HG02943 (cell line): ENCODE measurements at regions not wholly inside any gene's neighbourhood (a gene's known extent, or its start where the extent isn't known, plus 50 kb on each side); places are given as distances from the start of the nearest gene placed in this dataset.

Experiments
- ATAC-seq: cut with Tn5 transposase; IDR thresholded peaks from one replicate; pipeline ENCODE4 v1.9.1; 2021; ENCODE audit warnings: mild to moderate bottlenecking, low read depth, moderate library complexity; ENCODE audit not compliant: unreplicated experiment

DNA sequence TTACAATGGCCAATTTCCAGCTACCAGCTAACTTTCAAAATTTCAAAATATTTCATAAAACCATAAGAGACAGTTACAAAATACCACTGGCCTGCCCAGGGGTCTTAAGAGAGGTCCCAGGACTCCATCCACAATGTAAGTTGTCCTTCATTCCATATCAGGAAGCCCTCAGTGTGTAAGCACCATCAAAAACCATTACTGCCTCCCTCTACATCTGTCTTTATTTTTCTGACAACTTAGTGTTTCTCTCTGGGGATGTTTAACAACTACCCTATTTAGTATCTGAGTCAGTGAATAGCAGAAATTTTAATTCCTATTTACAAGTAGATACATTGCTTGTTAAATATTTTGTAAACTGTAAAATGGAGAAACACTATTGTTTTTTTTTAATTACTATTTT, 339.3 kb upstream of the ADAMTS5 start:
- ATAC-seq = no peak

GRCh38 chr21:27301220-27301619, 334.3 kb upstream of the ADAMTS5 start:
- no peak for ATAC-seq

- no peak for ATAC-seq
Measured at GRCh38 chr21:27300770-27301169, 333.9 kb upstream of the ADAMTS5 start.

GRCh38 chr21:27298465-27298864, 331.6 kb upstream of the ADAMTS5 start:
- no peak for ATAC-seq

DNA sequence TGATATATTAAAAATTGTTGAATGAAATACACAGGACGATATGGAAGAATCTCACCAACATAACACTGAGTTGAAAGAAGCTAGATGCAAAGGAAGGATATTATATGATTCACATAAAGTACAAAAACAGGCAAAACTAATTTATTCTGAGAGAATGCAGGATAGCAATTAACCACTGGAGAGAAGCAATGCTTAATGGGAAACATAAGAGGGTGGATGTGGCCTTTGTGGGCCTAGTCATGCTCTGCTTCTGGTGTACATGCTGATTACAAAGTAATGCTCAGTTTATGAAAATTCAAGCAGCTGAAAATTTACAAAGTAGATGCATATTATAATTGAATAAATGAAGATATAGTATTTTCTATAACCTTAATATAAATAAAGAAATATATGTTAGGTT, 326.4 kb upstream of the ADAMTS5 start:
- ATAC-seq = no peak

- ATAC-seq = no peak
Measured at GRCh38 chr21:27292783-27293182, 325.9 kb upstream of the ADAMTS5 start.

DNA sequence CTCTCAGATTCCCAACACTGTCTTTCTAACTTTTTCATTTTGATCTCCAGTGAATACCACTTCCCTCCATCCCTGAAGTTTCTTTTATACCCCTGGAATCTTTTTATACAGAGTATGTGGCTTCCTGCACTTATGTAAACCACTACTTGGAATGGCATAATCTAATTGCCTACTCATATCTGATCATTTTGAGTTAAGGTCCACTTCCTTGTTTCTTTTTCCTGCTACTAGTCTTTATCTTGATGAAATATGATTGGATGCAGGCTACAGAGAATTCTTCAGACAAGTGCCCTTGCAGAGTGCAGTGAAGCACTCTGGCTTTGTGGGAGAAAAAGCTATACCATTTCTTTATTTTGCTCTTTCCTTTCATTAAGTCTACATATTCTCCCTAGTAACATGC, 325.3 kb upstream of the ADAMTS5 start:
- no peak for ATAC-seq

DNA sequence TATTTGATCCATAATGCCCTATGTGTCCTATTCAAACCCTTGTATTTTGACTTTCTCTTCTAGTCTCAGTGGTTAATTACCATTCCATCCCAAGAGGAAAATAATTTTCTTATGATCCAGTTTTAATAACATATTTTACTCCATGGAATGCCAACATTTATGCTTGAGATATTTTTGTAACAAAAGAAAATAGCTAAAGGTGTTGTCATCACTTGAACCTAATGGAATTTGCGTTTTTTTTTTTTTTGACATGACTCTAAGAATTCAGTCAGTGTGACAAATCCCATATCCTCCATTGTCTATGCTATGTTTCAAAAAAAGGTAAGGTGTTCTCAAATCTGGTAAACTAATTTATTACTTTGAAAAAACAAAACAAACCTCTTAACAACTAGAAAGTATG, 324.1 kb upstream of the ADAMTS5 start:
- no peak for ATAC-seq

DNA sequence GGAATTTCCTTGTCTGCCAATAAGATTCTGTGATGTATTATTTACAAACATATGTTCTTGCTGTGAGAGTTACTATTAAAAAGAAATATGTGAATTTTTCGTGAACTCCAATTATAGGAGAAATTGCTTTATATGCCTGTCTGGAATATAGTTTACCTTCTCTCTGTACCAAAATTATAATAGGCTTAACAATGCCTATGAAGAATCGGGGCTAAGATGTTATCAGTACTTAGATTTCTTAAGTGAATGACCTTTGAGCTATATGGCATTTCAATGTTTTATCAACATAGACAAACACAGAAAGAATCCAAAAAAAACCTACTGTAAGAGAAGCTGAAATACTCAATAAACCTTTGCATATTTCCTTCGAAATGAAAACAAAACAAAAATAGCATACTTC, 323.1 kb upstream of the ADAMTS5 start:
- ATAC-seq = no peak

DNA sequence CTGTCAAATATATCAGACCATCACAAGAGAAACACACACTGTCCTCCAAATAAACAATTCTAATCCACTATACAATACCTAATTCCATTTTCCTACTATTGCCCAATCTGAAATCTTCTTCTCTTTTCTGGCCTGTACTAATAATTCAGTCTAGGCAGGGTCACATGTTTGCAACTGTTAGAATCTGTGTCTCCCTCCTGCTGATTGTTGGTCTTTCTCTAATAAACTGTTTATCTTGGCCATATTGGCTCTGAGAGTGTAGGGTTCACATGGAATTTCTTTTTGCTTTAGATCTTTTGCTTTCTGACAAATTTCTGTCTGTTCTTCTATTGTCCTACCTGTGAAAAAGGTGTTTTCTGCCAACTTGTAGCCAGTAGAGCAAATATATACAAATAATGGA, 319.9 kb upstream of the ADAMTS5 start:
- ATAC-seq = no peak

DNA sequence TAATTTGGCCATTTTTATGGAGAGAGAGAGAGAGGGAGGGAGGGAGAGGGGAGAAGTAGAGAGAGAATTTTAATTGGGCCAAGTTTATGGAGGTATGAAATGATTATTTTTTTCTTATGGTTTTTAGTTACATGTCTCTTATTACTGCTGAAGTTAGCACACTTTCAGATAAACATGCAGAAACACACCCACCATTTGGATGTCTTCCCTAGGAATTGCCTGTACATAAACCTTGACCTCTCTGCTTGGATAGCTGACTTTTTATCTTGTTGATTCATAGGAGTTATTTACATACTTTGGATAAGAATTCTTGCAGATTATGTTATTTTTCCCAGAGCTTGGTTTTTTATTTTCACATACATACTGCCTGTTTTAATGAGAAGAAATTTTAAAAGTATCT, 310.2 kb upstream of the ADAMTS5 start:
- no peak for ATAC-seq

GRCh38 chr21:27275294-27275927, 308.5 kb upstream of the ADAMTS5 start:
- ATAC-seq = no peak

DNA sequence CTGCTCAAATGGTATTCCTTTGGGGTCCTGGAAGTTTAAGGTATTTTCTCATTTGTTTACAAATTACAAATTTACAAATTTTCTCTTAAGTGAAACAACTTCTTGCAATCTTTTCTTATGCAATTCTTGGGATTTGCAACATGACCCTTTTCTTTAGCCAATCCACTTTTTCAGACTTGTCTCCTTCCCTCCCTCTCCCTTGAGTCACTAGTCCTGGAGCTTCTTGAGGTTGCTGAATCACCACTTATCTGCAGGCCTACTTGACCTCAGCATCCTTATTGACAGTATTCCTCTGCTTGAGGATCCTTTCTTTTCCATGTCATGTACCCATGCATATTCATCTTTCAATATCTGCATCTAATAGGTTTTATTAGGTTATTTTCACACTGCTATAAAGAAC, 302.8 kb upstream of the ADAMTS5 start:
- ATAC-seq = no peak

- ATAC-seq = no peak
Measured at GRCh38 chr21:27268290-27268689, 301.4 kb upstream of the ADAMTS5 start.

GRCh38 chr21:27265949-27266348, 299.1 kb upstream of the ADAMTS5 start:
- ATAC-seq = no peak

DNA sequence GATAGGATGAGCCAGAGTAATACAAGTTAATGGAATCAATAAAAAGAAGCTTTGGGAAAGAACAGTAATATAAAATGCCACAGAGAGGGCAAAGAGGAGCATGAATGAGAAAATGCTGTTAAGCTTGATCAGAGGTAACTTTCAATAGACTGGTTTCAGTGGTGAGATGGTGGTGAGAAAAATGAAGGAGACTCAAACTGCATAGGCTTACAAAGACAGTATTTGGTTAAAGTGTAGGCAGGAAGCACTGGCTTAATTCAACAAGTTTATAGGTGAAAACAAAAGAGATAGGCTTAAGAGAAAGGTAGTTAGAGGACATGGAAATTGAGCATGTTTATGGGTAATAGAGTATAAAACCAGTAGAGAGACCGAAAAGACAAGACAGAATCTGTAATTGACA, 298.6 kb upstream of the ADAMTS5 start:
- no peak for ATAC-seq

- no peak for ATAC-seq
Measured at GRCh38 chr21:27261676-27262075, 294.8 kb upstream of the ADAMTS5 start.

DNA sequence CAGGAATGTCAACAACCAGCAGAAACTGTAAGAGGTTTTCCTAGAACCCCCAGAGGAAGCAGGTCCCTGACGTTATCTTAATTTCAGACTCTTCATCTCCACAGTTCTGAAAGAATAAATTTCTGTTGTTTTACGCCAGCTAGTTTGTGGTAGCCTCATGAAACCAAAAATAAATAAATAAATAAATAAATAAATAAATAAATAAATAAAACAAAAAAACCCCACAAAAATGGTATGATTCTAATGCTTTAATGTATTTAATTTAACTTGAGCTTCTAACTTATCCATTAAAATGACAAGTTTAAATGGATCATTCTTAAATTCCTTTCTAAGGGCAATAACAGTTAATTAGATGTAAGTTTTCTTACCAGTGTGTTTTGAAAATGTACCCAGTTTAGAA, 293.8 kb upstream of the ADAMTS5 start:
- no peak for ATAC-seq

DNA sequence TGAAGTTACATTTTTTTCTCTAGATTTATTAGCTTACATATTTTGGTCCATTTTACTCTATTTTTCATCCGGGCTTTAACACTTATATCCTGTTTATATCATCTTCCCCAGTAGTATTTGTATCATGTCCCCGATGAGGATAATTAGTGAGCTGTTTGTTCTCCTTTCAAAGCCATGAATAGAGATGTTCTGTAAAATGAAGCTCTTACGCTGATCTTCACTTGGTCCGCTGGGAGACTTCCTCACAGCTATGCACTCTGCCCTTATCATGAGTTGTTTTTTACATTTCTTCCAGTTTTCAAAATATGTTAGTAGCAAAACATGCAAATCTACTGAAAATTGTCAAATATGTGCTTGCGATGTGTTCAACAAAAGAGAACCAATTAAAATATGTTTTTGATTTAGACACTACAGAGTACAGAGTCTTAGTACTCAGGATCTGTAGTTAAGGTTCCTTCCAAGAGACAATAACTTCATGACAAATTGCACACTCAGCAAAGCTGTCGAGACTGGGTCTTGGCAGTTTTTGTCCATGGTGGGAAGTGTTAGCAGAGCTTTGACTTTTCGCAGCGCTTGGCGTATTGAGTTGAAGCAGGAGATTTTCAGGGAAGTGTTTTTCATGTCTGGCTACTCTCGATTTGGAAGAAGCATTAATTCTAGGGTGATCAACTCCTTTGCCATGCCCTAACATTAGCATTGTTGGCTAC, 292.0 kb upstream of the ADAMTS5 start:
- ATAC-seq = no peak

- no peak for ATAC-seq
Measured at GRCh38 chr21:27257908-27258556, 291.1 kb upstream of the ADAMTS5 start.

DNA sequence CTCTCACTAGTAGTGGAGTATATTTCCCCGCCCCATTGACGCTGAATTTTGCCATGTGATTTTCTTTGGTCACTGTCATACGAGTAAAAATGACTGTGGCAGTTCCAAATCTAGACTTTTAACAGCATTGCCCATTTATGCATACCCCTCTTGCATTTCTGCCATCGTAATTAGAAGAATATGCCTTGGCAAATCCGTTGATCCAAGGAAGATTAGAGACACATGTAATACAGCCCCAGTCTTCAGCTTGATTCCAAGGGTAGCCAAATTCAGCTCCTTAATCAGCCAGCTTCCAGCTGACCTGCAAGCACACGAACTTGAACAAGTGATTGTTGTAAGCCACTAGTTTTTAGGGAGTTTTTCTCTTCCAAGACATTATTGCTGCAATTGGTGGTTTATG, 290.3 kb upstream of the ADAMTS5 start:
- ATAC-seq = no peak

GRCh38 chr21:27251752-27252151, 284.9 kb upstream of the ADAMTS5 start:
- no peak for ATAC-seq
